HEK293 (cell line): ENCODE measurements at regions not wholly inside any gene's neighbourhood (a gene's known extent, or its start where the extent isn't known, plus 50 kb on each side); places are given as distances from the start of the nearest gene placed in this dataset.

Experiments
- CTCF ChIP-seq: fragments of 450-650 bp; formaldehyde crosslinking; IDR thresholded peaks from 2 replicates; pipeline ENCODE4 v1.5.1; 2016; ENCODE audit warnings: missing biosample characterization, missing genetic modification characterization
- SETDB1 ChIP-seq: IDR thresholded peaks from one replicate; pipeline ENCODE4 v1.6.1; 2017; ENCODE audit warnings: mild to moderate bottlenecking, low read length, moderate library complexity, mixed read lengths; ENCODE audit not compliant: insufficient read length

GRCh38 chr12:90030726-90031125 lies 322.1 kb upstream of the ATP2B1 start:
- TF ChIP-seq CTCF (tag by site-specific recombination): no peak
- no peak for TF ChIP-seq SETDB1
